Esophagus squamous epithelium (tissue), 5 donors: ENCODE measurements at regions not wholly inside any gene's neighbourhood (a gene's known extent, or its start where the extent isn't known, plus 50 kb on each side); places are given as distances from the start of the nearest gene placed in this dataset.

Experiments used
- DNase-seq: peaks from one replicate; lab custom pipeline; 2025; lab: John Stamatoyannopoulos, UW
- H3K27ac ChIP-seq, 4 donors: fragments of 200-600 bp; sonication (generic); one replicate each; pipeline ENCODE4 v1.5.1; 2016 to 2019; ENCODE audit warnings: mild to moderate bottlenecking in 1 of 4
- H3K27me3 ChIP-seq, 4 donors: fragments of 200-600 bp; sonication (generic); 1 replicate in 3 of 4; 2 replicates in 1 of 4; pipeline versions ENCODE4 v1.5.1 to v1.6.0; 2017 to 2021; ENCODE audit warnings: antibody characterized with exemption in 1 of 4
- H3K36me3 ChIP-seq, 3 donors: fragments of 200-600 bp; sonication (generic); one replicate each; pipeline ENCODE4 v1.5.1; 2016 to 2019
- H3K4me1 ChIP-seq, 3 donors: fragments of 200-600 bp; sonication (generic); one replicate each; pipeline ENCODE4 v1.5.1; 2017 to 2019
- H3K4me3 ChIP-seq, 4 donors: fragments of 200-600 bp; sonication (generic); 1 replicate in 3 of 4; 2 replicates in 1 of 4; pipeline ENCODE4 v1.5.1; 2016 to 2019; ENCODE audit warnings: mild to moderate bottlenecking in 2 of 4, moderate library complexity in 1 of 4
- H3K9me3 ChIP-seq, 3 donors: fragments of 200-600 bp; sonication (generic); one replicate each; pipeline ENCODE4 v1.5.1; 2016 to 2019
- CTCF ChIP-seq, 6 experiments: fragments of 450-650 bp in 4 of 6; fragments of 200-600 bp in 2 of 6; sonication (generic) in 2 of 6; IDR thresholded peaks; one replicate each; pipeline ENCODE4 v1.5.1; 2016 to 2019; ENCODE audit warnings: antibody characterized with exemption in 6 of 6, mild to moderate bottlenecking in 4 of 6, moderate library complexity in 4 of 6
- POLR2A ChIP-seq, 4 donors: fragments of 450-650 bp; IDR thresholded peaks; one replicate each; pipeline ENCODE4 v1.6.1; 2017; ENCODE audit warnings: antibody characterized with exemption in 4 of 4, mild to moderate bottlenecking in 4 of 4, moderate library complexity in 3 of 4
- WGBS, 2 donors: methylation state at CpG; one replicate each; pipeline ENCODE4 v1.1.5; 2018; 5-methylcytosine and 5-hydroxymethylcytosine counted together
- intact Hi-C: fragments of 100-400 bp; cut with DNase I; formaldehyde crosslinking; loops from one replicate; pipeline ENCODE4 v1.15.0; 2022
- donor health status: DM: yes; HTN: yes; CAD: no.

GRCh38 chr21:35868869-35869223 is 191.5 kb downstream of the SETD4 start:
- TF ChIP-seq CTCF (IDR thresholded peaks at IDR 0.05): no peak
- no peak for TF ChIP-seq POLR2A (IDR thresholded peaks at IDR 0.05)
- H3K27ac ChIP-seq: no peak overlapping the region
- H3K9me3 ChIP-seq: peaks cover 0 to 5% (median 0%) of the 10 kb centered on the region in 3 donors

DNA sequence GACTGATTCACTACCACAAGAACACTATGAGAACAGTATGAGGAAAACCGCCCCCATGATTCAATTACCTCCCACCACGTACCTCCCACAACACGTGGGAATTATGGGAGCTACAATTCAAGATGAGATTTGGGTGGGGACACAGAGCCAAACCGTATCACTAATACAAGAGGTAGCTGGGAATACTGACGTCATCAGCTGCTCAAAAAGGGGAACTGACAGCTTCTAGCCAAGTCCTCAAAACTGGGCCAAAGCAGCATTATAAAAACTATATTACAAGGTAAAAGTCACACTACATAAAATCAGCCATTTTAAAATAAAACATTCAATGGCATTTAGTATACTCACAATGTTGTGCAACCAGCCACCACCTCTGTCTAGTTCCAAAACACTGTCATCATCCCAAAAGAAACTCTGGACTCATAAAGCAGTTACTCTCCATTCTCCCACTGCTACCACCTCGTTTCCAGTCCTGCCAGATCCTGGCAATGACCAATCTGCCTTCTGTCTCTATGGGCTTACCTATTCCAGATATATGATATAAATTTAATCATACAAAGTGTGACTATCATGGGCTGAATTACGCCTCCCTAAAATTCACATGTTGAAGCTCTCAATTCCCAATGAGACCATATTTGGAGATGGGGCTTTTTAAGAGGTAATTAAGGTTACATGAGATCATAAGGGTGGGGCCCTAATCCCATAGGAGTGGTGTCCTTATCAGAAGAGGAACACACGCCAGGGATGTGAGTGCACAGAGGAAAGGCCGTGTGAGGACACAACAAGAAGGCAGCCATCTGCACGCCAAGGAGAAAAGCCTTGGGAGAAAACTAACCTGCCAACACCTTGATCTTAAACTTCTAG is 192.1 kb downstream of the SETD4 start:
- Histone ChIP-seq H3K4me3 (no peak overlapping the region), H3K4me1 (no peaks in the 10 kb centered on the region), H3K36me3 (no peaks in the 10 kb centered on the region), H3K27me3 (peaks cover 0 to 23% (median 0%) of the 10 kb centered on the region in 4 donors), H3K9me3 (peaks cover 0 to 5% (median 0%) of the 10 kb centered on the region in 3 donors), H3K27ac (no peak overlapping the region)
- intact Hi-C loops: no loop called here
- DNase-seq: no peak
- TF ChIP-seq CTCF (IDR thresholded peaks at IDR 0.05) (no peak), POLR2A (IDR thresholded peaks at IDR 0.05) (no peak)
- WGBS, 2 donors: 71 to 72% methylated on average over 10 of the region's 10 CpGs

More at GRCh38 chr21:35868869-35869223, 191.5 kb downstream of the SETD4 start:
- H3K4me1 ChIP-seq: peaks cover 0 to 6% (median 0%) of the 10 kb centered on the region in 3 donors
- no peak for DNase-seq
- no peaks in the 10 kb centered on the region for H3K36me3 ChIP-seq
- peaks cover 0 to 24% (median 0%) of the 10 kb centered on the region in 4 donors for H3K27me3 ChIP-seq
- intact Hi-C loops: no loop called here
- H3K4me3 ChIP-seq: no peak overlapping the region

- Histone ChIP-seq H3K4me1 (no peaks in the 10 kb centered on the region), H3K27ac (no peak overlapping the region), H3K4me3 (no peak overlapping the region), H3K27me3 (peaks cover 0 to 10% (median 0%) of the 10 kb centered on the region in 4 donors), H3K9me3 (peaks cover 0 to 5% (median 0%) of the 10 kb centered on the region in 3 donors), H3K36me3 (no peaks in the 10 kb centered on the region)
- WGBS, 2 donors: 74 to 75% methylated on average over 3 to 4 of the region's 4 CpGs
- intact Hi-C loops: no loop called here
- DNase-seq: no peak
- no peak for TF ChIP-seq POLR2A (IDR thresholded peaks at IDR 0.05)
- no peak for TF ChIP-seq CTCF (IDR thresholded peaks at IDR 0.05)
These were observed 196.3 kb downstream of the SETD4 start for GRCh38 chr21:35864039-35864438.

- TF ChIP-seq POLR2A (IDR thresholded peaks at IDR 0.05): no peak
- no peaks in the 10 kb centered on the region for H3K4me1 ChIP-seq
- intact Hi-C loops: no loop called here
- no peaks in the 10 kb centered on the region for H3K9me3 ChIP-seq
- H3K27ac ChIP-seq: no peak overlapping the region
- no peak overlapping the region for H3K4me3 ChIP-seq
- DNase-seq: no peak
- H3K27me3 ChIP-seq: peaks cover 0 to 10% (median 0%) of the 10 kb centered on the region in 4 donors
- no peaks in the 10 kb centered on the region for H3K36me3 ChIP-seq
- WGBS, 2 donors: 73 to 93% methylated on average over 1 of the region's 1 CpG
These were observed 197.4 kb downstream of the SETD4 start for GRCh38 chr21:35862969-35863368.

- no peaks in the 10 kb centered on the region for H3K36me3 ChIP-seq
- no peak for DNase-seq
- H3K27ac ChIP-seq: no peak overlapping the region
- H3K4me3 ChIP-seq: no peak overlapping the region
- H3K9me3 ChIP-seq: no peaks in the 10 kb centered on the region
- H3K27me3 ChIP-seq: peaks cover 0 to 10% (median 0%) of the 10 kb centered on the region in 4 donors
- intact Hi-C loops: no loop called here
- TF ChIP-seq POLR2A (IDR thresholded peaks at IDR 0.05): no peak
- H3K4me1 ChIP-seq: no peaks in the 10 kb centered on the region
These were observed 198.7 kb downstream of the SETD4 start for GRCh38 chr21:35861661-35862060.

DNA sequence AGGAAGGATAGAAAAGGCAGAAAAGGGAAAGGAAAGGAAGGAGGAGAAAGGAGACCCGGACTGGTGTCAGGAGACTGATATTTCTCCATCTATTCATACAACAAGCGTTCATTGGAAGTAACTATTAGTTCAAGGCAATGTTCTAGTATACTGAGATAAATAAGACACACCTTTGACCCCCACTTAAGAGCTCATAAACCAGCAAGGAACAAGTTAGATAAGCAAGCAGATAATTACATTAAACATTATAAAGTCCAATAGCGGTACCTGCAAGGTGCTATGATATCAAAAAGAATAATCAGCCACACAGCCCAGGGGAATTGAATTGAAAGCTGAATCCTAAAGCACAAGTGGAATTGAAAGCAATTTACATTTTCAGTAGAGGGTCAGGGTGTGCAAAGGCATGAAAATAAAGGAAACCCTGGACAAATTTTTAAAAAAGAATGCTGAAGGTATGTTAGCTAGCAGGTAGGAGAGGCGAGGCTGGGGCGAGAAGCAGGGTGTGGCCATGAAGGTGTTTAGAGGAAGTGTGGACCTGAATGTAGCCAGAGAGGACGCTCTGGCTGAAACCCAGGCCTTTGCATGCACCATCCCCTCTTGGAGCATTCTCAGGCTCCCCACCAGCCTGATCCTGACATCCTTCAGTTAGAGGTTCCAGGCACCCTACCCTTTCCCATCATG is 200.0 kb downstream of the SETD4 start:
- DNase-seq: no peak
- Histone ChIP-seq H3K27me3 (peaks cover 0 to 10% (median 0%) of the 10 kb centered on the region in 4 donors), H3K36me3 (no peaks in the 10 kb centered on the region), H3K4me3 (no peak overlapping the region), H3K9me3 (no peaks in the 10 kb centered on the region), H3K27ac (no peak overlapping the region), H3K4me1 (no peaks in the 10 kb centered on the region)
- 84 to 89% methylated on average over 6 of the region's 6 CpGs for WGBS, 2 donors
- TF ChIP-seq POLR2A (IDR thresholded peaks at IDR 0.05) (no peak), CTCF (IDR thresholded peaks at IDR 0.05) (no peak)
- intact Hi-C loops: no loop called here
